Endodermal cell (in vitro differentiated cells): ENCODE measurements at regions not wholly inside any gene's neighbourhood (a gene's known extent, or its start where the extent isn't known, plus 50 kb on each side); places are given as distances from the start of the nearest gene placed in this dataset.

Source experiments
- DNase-seq: peaks from one replicate; pipeline ENCODE4 v3.0.0-alpha.2; 2017
- H3K27ac ChIP-seq: 2 replicates; pipeline ENCODE4 v1.5.1; 2013; ENCODE audit warnings: mild to moderate bottlenecking, low read depth, low read length, moderate library complexity
- H3K27me3 ChIP-seq: 2 replicates; pipeline ENCODE4 v1.6.1; 2013; ENCODE audit warnings: mild to moderate bottlenecking, low read length, moderate library complexity; ENCODE audit not compliant: insufficient read depth, control insufficient read depth, poor library complexity, severe bottlenecking
- H3K36me3 ChIP-seq: 2 replicates; pipeline ENCODE4 v1.7.0; 2013; ENCODE audit warnings: mild to moderate bottlenecking, low read length, moderate library complexity; ENCODE audit not compliant: control insufficient read depth, insufficient read depth
- H3K4me1 ChIP-seq: one replicate; pipeline ENCODE4 v1.7.0; 2013; ENCODE audit warnings: low read length; ENCODE audit not compliant: control insufficient read depth, insufficient read depth
- H3K4me3 ChIP-seq: 2 replicates; pipeline ENCODE4 v1.5.1; 2013; ENCODE audit warnings: mild to moderate bottlenecking, low read length, moderate library complexity
- H3K9ac ChIP-seq: 2 replicates; pipeline ENCODE4 v1.6.1; 2013; ENCODE audit warnings: mild to moderate bottlenecking, low read length, moderate library complexity; ENCODE audit not compliant: poor library complexity, severe bottlenecking; ENCODE audit errors: extremely low read depth
- H3K9me3 ChIP-seq: 2 replicates; pipeline ENCODE4 v1.6.1; 2013; ENCODE audit warnings: mild to moderate bottlenecking, low read length, moderate library complexity; ENCODE audit not compliant: control insufficient read depth
- H3K27ac Mint-ChIP-seq: 2 replicates; pipeline ENCODE4 v1.8.0; 2020; ENCODE audit warnings: mixed read lengths
- H3K27me3 Mint-ChIP-seq: 2 replicates; pipeline ENCODE4 v1.8.0; 2021; ENCODE audit warnings: mild to moderate bottlenecking, mixed read lengths; ENCODE audit not compliant: insufficient read depth
- H3K36me3 Mint-ChIP-seq: 2 replicates; pipeline ENCODE4 v1.8.0; 2020; ENCODE audit warnings: low read depth, mixed read lengths
- H3K4me1 Mint-ChIP-seq: 2 replicates; pipeline ENCODE4 v1.8.0; 2020; ENCODE audit warnings: mixed read lengths
- H3K4me3 Mint-ChIP-seq: 2 replicates; pipeline ENCODE4 v1.8.0; 2020; ENCODE audit warnings: mild to moderate bottlenecking, moderate library complexity, mixed read lengths
- H3K9me3 Mint-ChIP-seq: 2 replicates; pipeline ENCODE4 v1.8.0; 2020; ENCODE audit warnings: mild to moderate bottlenecking, mixed read lengths
- WGBS, 2 experiments: methylation state at CpG; one replicate each; pipeline versions ENCODE4 v1.1.5 to v1.1.7; 2013; ENCODE audit warnings: missing lambda C conversion rate in 2 of 2, mixed read lengths in 1 of 2; ENCODE audit not compliant: insufficient coverage in 1 of 2, insufficient read length in 1 of 2; 5-methylcytosine and 5-hydroxymethylcytosine counted together
- TF ChIP-seq, protein P1 (sequence below): fragments of 200-600 bp; sonication (generic); conservative IDR thresholded peaks from 2 replicates; pipeline ENCODE4 v1.5.0; 2021; ENCODE audit warnings: antibody characterized with exemption, mild to moderate bottlenecking

DNA sequence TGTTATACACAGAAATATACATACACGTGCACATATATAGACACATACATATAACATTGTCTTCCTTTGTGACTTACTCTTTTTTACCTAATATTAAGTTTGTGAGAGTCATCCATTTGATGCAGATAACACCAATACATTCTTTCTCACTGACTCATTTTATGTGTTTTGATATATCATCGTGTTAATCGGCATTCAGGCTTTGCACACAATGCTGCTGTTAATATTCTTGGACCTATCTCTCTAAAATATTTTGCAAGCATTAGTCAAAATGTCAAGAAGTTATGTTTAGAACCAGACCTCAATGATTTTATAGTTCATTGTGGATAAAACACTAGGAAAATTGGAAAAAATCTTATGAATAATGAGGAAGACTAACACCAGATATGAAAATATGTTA, 441.1 kb downstream of the LRATD1 start:
- no peaks in the 10 kb centered on the region for H3K9me3 Mint-ChIP-seq
- H3K27me3 Mint-ChIP-seq = no peaks in the 10 kb centered on the region
- H3K4me1 Mint-ChIP-seq = peaks cover 2% of the 10 kb centered on the region
- Histone ChIP-seq H3K27ac (no peak overlapping the region), H3K9ac (no peak overlapping the region), H3K4me1 (no peaks in the 10 kb centered on the region), H3K27me3 (no peaks in the 10 kb centered on the region), H3K4me3 (no peak overlapping the region), H3K9me3 (no peaks in the 10 kb centered on the region), H3K36me3 (no peaks in the 10 kb centered on the region)
- no peak for DNase-seq
- no peaks in the 10 kb centered on the region for H3K36me3 Mint-ChIP-seq
- H3K4me3 Mint-ChIP-seq = no peak overlapping the region
- 89 to 100% methylated on average over 3 of the region's 3 CpGs for WGBS, 2 experiments
- no peak overlapping the region for H3K27ac Mint-ChIP-seq
- TF ChIP-seq, protein P1, sequence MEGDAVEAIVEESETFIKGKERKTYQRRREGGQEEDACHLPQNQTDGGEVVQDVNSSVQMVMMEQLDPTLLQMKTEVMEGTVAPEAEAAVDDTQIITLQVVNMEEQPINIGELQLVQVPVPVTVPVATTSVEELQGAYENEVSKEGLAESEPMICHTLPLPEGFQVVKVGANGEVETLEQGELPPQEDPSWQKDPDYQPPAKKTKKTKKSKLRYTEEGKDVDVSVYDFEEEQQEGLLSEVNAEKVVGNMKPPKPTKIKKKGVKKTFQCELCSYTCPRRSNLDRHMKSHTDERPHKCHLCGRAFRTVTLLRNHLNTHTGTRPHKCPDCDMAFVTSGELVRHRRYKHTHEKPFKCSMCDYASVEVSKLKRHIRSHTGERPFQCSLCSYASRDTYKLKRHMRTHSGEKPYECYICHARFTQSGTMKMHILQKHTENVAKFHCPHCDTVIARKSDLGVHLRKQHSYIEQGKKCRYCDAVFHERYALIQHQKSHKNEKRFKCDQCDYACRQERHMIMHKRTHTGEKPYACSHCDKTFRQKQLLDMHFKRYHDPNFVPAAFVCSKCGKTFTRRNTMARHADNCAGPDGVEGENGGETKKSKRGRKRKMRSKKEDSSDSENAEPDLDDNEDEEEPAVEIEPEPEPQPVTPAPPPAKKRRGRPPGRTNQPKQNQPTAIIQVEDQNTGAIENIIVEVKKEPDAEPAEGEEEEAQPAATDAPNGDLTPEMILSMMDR = no peak

DNA sequence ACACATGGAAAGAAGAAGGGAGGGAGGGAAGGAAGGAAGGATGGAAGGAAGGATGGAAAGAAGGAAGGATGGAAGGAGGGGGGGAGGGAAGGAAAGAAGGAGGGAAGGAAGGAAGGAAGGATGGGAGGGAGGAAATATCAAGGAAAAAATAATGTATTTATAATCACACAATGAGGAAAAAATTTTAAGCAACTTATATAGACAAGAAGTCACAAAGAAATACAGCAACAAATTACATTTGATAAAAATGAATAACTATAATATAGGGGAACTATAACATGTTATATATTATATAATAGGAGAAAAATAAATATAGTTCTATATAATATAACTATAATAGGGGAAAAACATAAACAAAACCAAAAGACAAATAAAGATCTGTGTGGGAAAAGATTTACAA, 441.8 kb downstream of the LRATD1 start:
- TF ChIP-seq, protein P1 = no peak
- Mint-ChIP-seq H3K9me3 (no peaks in the 10 kb centered on the region), H3K4me1 (peaks cover 1% of the 10 kb centered on the region), H3K27ac (no peak overlapping the region), H3K4me3 (no peak overlapping the region), H3K36me3 (no peaks in the 10 kb centered on the region), H3K27me3 (peaks cover 2% of the 10 kb centered on the region)
- no peak overlapping the region for H3K9ac ChIP-seq
- H3K36me3 ChIP-seq = no peaks in the 10 kb centered on the region
- H3K27ac ChIP-seq = no peak overlapping the region
- no peak for DNase-seq
- H3K4me3 ChIP-seq = no peak overlapping the region
- H3K4me1 ChIP-seq = no peaks in the 10 kb centered on the region
- no peaks in the 10 kb centered on the region for H3K9me3 ChIP-seq
- no peaks in the 10 kb centered on the region for H3K27me3 ChIP-seq

DNA sequence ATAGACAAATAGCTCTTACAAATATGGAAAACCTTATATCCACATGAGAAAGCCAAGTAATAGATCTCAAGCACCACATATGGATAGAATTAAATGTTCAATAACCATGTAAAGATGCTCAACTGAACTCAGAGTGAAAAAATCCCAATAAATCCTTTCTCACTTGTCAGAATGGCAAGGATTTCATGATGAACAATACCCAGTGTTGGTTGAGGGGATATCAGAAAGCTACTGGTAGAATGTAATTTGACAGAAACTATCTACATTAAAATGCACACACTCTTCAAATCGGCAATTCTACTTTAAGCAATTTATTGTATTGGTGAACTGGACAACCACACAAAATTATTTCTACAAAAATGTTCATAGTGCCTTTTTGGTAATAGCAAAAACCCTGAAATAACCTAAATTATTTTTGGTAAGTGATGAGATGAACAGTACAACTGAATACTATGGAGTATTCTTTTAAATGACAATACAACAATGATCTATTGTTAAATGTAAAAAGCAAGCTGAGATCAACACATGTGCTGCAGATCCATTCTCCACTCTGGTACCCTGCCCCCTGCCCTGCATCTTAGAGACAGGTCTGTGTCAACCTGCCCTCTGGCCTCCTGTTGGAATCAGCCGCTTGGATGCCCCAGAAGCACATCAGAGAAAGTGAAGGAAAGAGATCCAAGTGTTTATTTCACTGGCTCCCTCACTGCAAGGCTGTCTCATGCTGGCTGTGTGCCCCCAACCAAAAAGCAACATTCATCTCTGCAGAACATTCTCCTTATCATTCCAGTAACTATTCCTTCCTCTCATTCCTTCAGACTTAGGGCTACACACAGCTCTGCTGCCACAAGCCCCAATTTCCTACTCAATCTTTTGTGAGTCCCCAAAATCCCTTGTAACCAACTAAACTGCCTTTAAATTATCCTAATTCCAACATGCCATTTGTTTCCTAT, 442.5 kb downstream of the LRATD1 start:
- 50 to 90% methylated on average over 1 to 2 of the region's 2 CpGs for WGBS, 2 experiments
- no peak overlapping the region for H3K27ac Mint-ChIP-seq
- no peaks in the 10 kb centered on the region for H3K4me1 Mint-ChIP-seq
- H3K4me1 ChIP-seq = no peaks in the 10 kb centered on the region
- no peaks in the 10 kb centered on the region for H3K9me3 Mint-ChIP-seq
- H3K27ac ChIP-seq = no peak overlapping the region
- no peaks in the 10 kb centered on the region for H3K36me3 Mint-ChIP-seq
- peaks cover 5% of the 10 kb centered on the region for H3K27me3 Mint-ChIP-seq
- H3K36me3 ChIP-seq = no peaks in the 10 kb centered on the region
- H3K27me3 ChIP-seq = no peaks in the 10 kb centered on the region
- H3K4me3 Mint-ChIP-seq = no peak overlapping the region
- H3K9me3 ChIP-seq = no peaks in the 10 kb centered on the region
- no peak for DNase-seq
- TF ChIP-seq, protein P1 = no peak
- H3K9ac ChIP-seq = no peak overlapping the region
- H3K4me3 ChIP-seq = no peak overlapping the region
